ENCODE measurements at regions not wholly inside any gene's neighbourhood (a gene's known extent, or its start where the extent isn't known, plus 50 kb on each side); places are given as distances from the start of the nearest gene placed in this dataset.

GRCh38 chr15:25579127-25579526, 140.3 kb upstream of the UBE3A start:
- intact Hi-C loops (cut with micrococcal nuclease) (no loop called here), dilution Hi-C loops (cut with MboI; ENCODE audit: extremely low pct_ligation_motif_present, low sequenced_read_pairs) (no loop called here)
- Histone ChIP-seq H3K4me2 (ENCODE audit: insufficient read depth, low read length) (no peak overlapping the region), H3K9me3 (replicated peaks; ENCODE audit: control insufficient read depth, insufficient read depth, low read length) (peaks cover 3% of the 10 kb centered on the region), H3K27me3 (ENCODE audit: control insufficient read depth in 2 of 2, insufficient read depth in 2 of 2, low read length in 2 of 2) (no peaks in the 10 kb centered on the region), H3K9ac (replicated peaks; ENCODE audit: extremely low read depth, insufficient read depth, low read length) (no peak overlapping the region), H3K36me3 (ENCODE audit: control insufficient read depth in 2 of 2, extremely low read depth in 1 of 2, insufficient read depth in 2 of 2, low read length in 2 of 2) (no peaks in the 10 kb centered on the region), H3K4me1 (ENCODE audit: control insufficient read depth, extremely low read depth, insufficient read depth, low read length) (no peaks in the 10 kb centered on the region), H2AFZ (ENCODE audit: low read depth, low read length) (no peak overlapping the region), H3K79me2 (ENCODE audit: control insufficient read depth, insufficient read depth, low read length) (no peaks in the 10 kb centered on the region), H3K4me3 (replicated peaks in 1 of 3; ENCODE audit: insufficient read depth in 1 of 3, low read depth in 1 of 3, low read length in 3 of 3) (no peak overlapping the region), H3K27ac (ENCODE audit: insufficient read depth, low read depth, low read length) (no peak overlapping the region), H3K9me1 (replicated peaks; ENCODE audit: control insufficient read depth, extremely low read depth, insufficient read depth, low read length) (no peaks in the 10 kb centered on the region), H4K20me1 (replicated peaks; ENCODE audit: control insufficient read depth, extremely low read depth, insufficient read depth, low read length) (no peaks in the 10 kb centered on the region)
- CTCF ChIA-PET: no interaction called here
- no peak for TF ChIP-seq EZH2 (IDR thresholded peaks at IDR 0.05; ENCODE audit: borderline replicate concordance, low read depth, low read length, severe bottlenecking)
- TF ChIP-seq POLR2AphosphoS5 (IDR thresholded peaks at IDR 0.05; ENCODE audit: insufficient read depth, low read depth, low read length): no peak
- TF ChIP-seq POLR2A (IDR thresholded peaks at IDR 0.05; ENCODE audit: low read depth, low read length): no peak
- TF ChIP-seq FOS (IDR thresholded peaks at IDR 0.05; ENCODE audit: borderline replicate concordance, insufficient read depth, low read length): no peak
- no peak for TF ChIP-seq CTCF (IDR thresholded peaks at IDR 0.05; ENCODE audit: extremely low read depth in 1 of 2, insufficient read depth in 1 of 2, low read depth in 1 of 2, low read length in 2 of 2)
- TF ChIP-seq GATA2 (IDR thresholded peaks at IDR 0.05; ENCODE audit: insufficient read depth, insufficient read length, low read depth, low read length): no peak
- no peak for TF ChIP-seq MAX (IDR thresholded peaks at IDR 0.05; ENCODE audit: insufficient read depth, insufficient read length)
- TF ChIP-seq JUN (IDR thresholded peaks at IDR 0.05; ENCODE audit: borderline replicate concordance, insufficient read depth, insufficient read length, low read depth): no peak
- TF ChIP-seq MYC (IDR thresholded peaks at IDR 0.05; ENCODE audit: low read depth, low read length): no peak
- DNase-seq (ENCODE audit: low read depth, low spot score) (no peak), FAIRE-seq (no peak)
- no TSS peak for BruUV-seq (replicated peaks)
- POLR2A ChIA-PET: no interaction called here
